CD14-positive monocyte (primary cell): ENCODE measurements at regions not wholly inside any gene's neighbourhood (a gene's known extent, or its start where the extent isn't known, plus 50 kb on each side); places are given as distances from the start of the nearest gene placed in this dataset.

ENCODE experiments used
- DNase-seq, 3 donors: peaks; one replicate each; pipeline ENCODE4 v3.0.0-alpha.2; 2011 to 2022
- H2AFZ ChIP-seq: 2 replicates; pipeline ENCODE4 v1.6.0; 2012; ENCODE audit warnings: mild to moderate bottlenecking, low read depth, low read length, inconsistent platforms; ENCODE audit not compliant: insufficient read depth, poor library complexity, severe bottlenecking
- H3K27ac ChIP-seq, 2 donors: 1 replicate in 1 of 2; 2 replicates in 1 of 2; pipeline ENCODE4 v1.5.1; 2012 to 2013; ENCODE audit warnings: low read length in 2 of 2, control low read depth in 1 of 2, inconsistent platforms in 1 of 2, low read depth in 1 of 2, mild to moderate bottlenecking in 1 of 2
- H3K27me3 ChIP-seq, 2 donors: one replicate each; pipeline versions ENCODE4 v1.6.0 to v1.6.1; 2011 to 2013; ENCODE audit warnings: low read length in 2 of 2; ENCODE audit not compliant: control insufficient read depth in 2 of 2, insufficient read depth in 2 of 2
- H3K36me3 ChIP-seq, 2 donors: replicated peaks in 1 of 2; 1 replicate in 1 of 2; 2 replicates in 1 of 2; pipeline versions ENCODE4 v1.5.1 to v1.6.1; 2012 to 2013; ENCODE audit warnings: low read length in 2 of 2, control low read depth in 1 of 2, inconsistent platforms in 1 of 2, mild to moderate bottlenecking in 1 of 2; ENCODE audit not compliant: insufficient read depth in 2 of 2, control insufficient read depth in 1 of 2
- H3K4me1 ChIP-seq, 2 donors: 1 replicate in 1 of 2; 2 replicates in 1 of 2; pipeline versions ENCODE4 v1.5.1 to v1.6.1; 2012 to 2013; ENCODE audit warnings: low read length in 2 of 2, control low read depth in 1 of 2, inconsistent platforms in 1 of 2, mild to moderate bottlenecking in 1 of 2, moderate library complexity in 1 of 2; ENCODE audit not compliant: insufficient read depth in 2 of 2, control insufficient read depth in 1 of 2
- H3K4me2 ChIP-seq: replicated peaks from 2 replicates; pipeline ENCODE3; 2012; ENCODE audit warnings: low read length, moderate library complexity, mild to moderate bottlenecking; ENCODE audit not compliant: poor library complexity, severe bottlenecking; ENCODE audit errors: extremely low read depth
- H3K4me3 ChIP-seq, 3 experiments: fragments of 200-600 bp in 1 of 3; sonication (generic) in 1 of 3; replicated peaks in 1 of 3; 1 replicate in 2 of 3; 2 replicates in 1 of 3; pipeline ENCODE4 v1.5.1; 2011 to 2013; ENCODE audit warnings: low read length in 3 of 3, mild to moderate bottlenecking in 3 of 3, control low read depth in 2 of 3, low read depth in 2 of 3, inconsistent platforms in 1 of 3, moderate library complexity in 1 of 3
- H3K79me2 ChIP-seq: 2 replicates; pipeline ENCODE4 v1.6.0; 2012; ENCODE audit warnings: mild to moderate bottlenecking, control low read depth, inconsistent platforms, low read length, moderate library complexity; ENCODE audit not compliant: insufficient read depth
- H3K9ac ChIP-seq: 2 replicates; pipeline ENCODE4 v1.6.0; 2017; ENCODE audit warnings: low read length, mild to moderate bottlenecking; ENCODE audit not compliant: insufficient read depth, poor library complexity, severe bottlenecking
- H3K9me3 ChIP-seq, 2 donors: replicated peaks in 1 of 2; 1 replicate in 1 of 2; 2 replicates in 1 of 2; pipeline versions ENCODE4 v1.5.1 to v1.6.1; 2012 to 2013; ENCODE audit warnings: low read length in 2 of 2, control low read depth in 1 of 2; ENCODE audit not compliant: control insufficient read depth in 1 of 2, insufficient read depth in 1 of 2
- H4K20me1 ChIP-seq: 2 replicates; pipeline ENCODE4 v1.6.0; 2012; ENCODE audit warnings: mild to moderate bottlenecking, low read length, control low read depth, moderate library complexity; ENCODE audit not compliant: insufficient read depth
- H3K27ac Mint-ChIP-seq, 7 donors: one replicate each; pipeline ENCODE4 v1.8.0; 2020; ENCODE audit warnings: mild to moderate bottlenecking in 7 of 7, mixed read lengths in 7 of 7, moderate library complexity in 6 of 7, inconsistent platforms in 2 of 7
- H3K27me3 Mint-ChIP-seq, 3 donors: one replicate each; pipeline ENCODE4 v1.8.0; 2021 to 2022; ENCODE audit warnings: low read depth in 3 of 3, mild to moderate bottlenecking in 3 of 3, mixed read lengths in 3 of 3, moderate library complexity in 3 of 3, inconsistent platforms in 1 of 3
- H3K36me3 Mint-ChIP-seq, 2 donors: one replicate each; pipeline ENCODE4 v1.8.0; 2020; ENCODE audit warnings: mixed read lengths in 2 of 2, inconsistent platforms in 1 of 2, mild to moderate bottlenecking in 1 of 2
- H3K4me1 Mint-ChIP-seq: one replicate; pipeline ENCODE4 v1.8.0; 2020; ENCODE audit warnings: mild to moderate bottlenecking, mixed read lengths
- H3K4me3 Mint-ChIP-seq, 2 donors: one replicate each; pipeline ENCODE4 v1.8.0; 2020; ENCODE audit warnings: mild to moderate bottlenecking in 2 of 2, mixed read lengths in 2 of 2, moderate library complexity in 1 of 2
- H3K9me3 Mint-ChIP-seq, 7 donors: one replicate each; pipeline ENCODE4 v1.8.0; 2020 to 2022; ENCODE audit warnings: mixed read lengths in 7 of 7, mild to moderate bottlenecking in 6 of 7, moderate library complexity in 6 of 7, inconsistent platforms in 2 of 7
- CTCF ChIP-seq: fragments of 200-600 bp; IDR thresholded peaks from one replicate; pipeline ENCODE4 v1.8.0; 2022; ENCODE audit warnings: antibody characterized with exemption, mild to moderate bottlenecking
- WGBS: methylation state at CpG from one replicate; pipeline ENCODE4 v1.1.5; 2013; ENCODE audit warnings: missing lambda C conversion rate; ENCODE audit not compliant: insufficient coverage; 5-methylcytosine and 5-hydroxymethylcytosine counted together
- intact Hi-C, 2 donors: fragments of 100-400 bp; cut with micrococcal nuclease; formaldehyde crosslinking; loops; one replicate each; pipeline versions ENCODE4 v1.15.0 to v1.15.1; 2023

- Histone ChIP-seq H3K4me3 (no peak overlapping the region), H3K4me2 (no peak overlapping the region), H3K79me2 (no peaks in the 10 kb centered on the region), H2AFZ (no peak overlapping the region), H4K20me1 (no peaks in the 10 kb centered on the region), H3K27me3 (no peaks in the 10 kb centered on the region), H3K4me1 (no peaks in the 10 kb centered on the region), H3K9ac (no peak overlapping the region), H3K9me3 (no peaks in the 10 kb centered on the region), H3K27ac (no peak overlapping the region), H3K36me3 (no peaks in the 10 kb centered on the region)
- no peaks in the 10 kb centered on the region for H3K4me1 Mint-ChIP-seq
- peaks cover 0 to 4% (median 0%) of the 10 kb centered on the region in 3 donors for H3K27me3 Mint-ChIP-seq
- TF ChIP-seq CTCF: no peak
- no peak overlapping the region for H3K27ac Mint-ChIP-seq
- intact Hi-C loops: no loop called here
- no peaks in the 10 kb centered on the region for H3K36me3 Mint-ChIP-seq
- H3K4me3 Mint-ChIP-seq: no peak overlapping the region
- H3K9me3 Mint-ChIP-seq: peaks cover 0 to 6% (median 2%) of the 10 kb centered on the region in 7 donors
- DNase-seq: no peak
Measured at GRCh38 chr3:159057621-159058020, 255.8 kb downstream of the MFSD1 start.

GRCh38 chr3:159058859-159059258 is 257.0 kb downstream of the MFSD1 start:
- no CpG with 5 or more reads among the region's 3 CpGs for WGBS
- peaks cover 0 to 6% (median 2%) of the 10 kb centered on the region in 7 donors for H3K9me3 Mint-ChIP-seq
- intact Hi-C loops: no loop called here

More at GRCh38 chr3:159058859-159059258, 257.0 kb downstream of the MFSD1 start:
- Histone ChIP-seq H4K20me1 (no peaks in the 10 kb centered on the region), H3K9ac (no peak overlapping the region), H3K27ac (no peak overlapping the region), H3K27me3 (no peaks in the 10 kb centered on the region), H2AFZ (no peak overlapping the region), H3K4me1 (no peaks in the 10 kb centered on the region), H3K4me3 (no peak overlapping the region), H3K36me3 (no peaks in the 10 kb centered on the region), H3K9me3 (no peaks in the 10 kb centered on the region), H3K4me2 (no peak overlapping the region), H3K79me2 (no peaks in the 10 kb centered on the region)
- Mint-ChIP-seq H3K27ac (no peak overlapping the region), H3K36me3 (no peaks in the 10 kb centered on the region), H3K27me3 (peaks cover 0 to 4% (median 0%) of the 10 kb centered on the region in 3 donors), H3K4me1 (no peaks in the 10 kb centered on the region), H3K4me3 (no peak overlapping the region)
- no peak for DNase-seq
- TF ChIP-seq CTCF: no peak
